Glomerular visceral epithelial cell (primary cell): ENCODE measurements at regions not wholly inside any gene's neighbourhood (a gene's known extent, or its start where the extent isn't known, plus 50 kb on each side); places are given as distances from the start of the nearest gene placed in this dataset.
A peak's percentile ranks its signal among the peaks of the same experiment; 100 is the strongest.

ENCODE experiments used
- DNase-seq: peaks from one replicate; pipeline ENCODE4 v3.0.0-alpha.2; 2016; ENCODE audit errors: extremely low spot score

DNA sequence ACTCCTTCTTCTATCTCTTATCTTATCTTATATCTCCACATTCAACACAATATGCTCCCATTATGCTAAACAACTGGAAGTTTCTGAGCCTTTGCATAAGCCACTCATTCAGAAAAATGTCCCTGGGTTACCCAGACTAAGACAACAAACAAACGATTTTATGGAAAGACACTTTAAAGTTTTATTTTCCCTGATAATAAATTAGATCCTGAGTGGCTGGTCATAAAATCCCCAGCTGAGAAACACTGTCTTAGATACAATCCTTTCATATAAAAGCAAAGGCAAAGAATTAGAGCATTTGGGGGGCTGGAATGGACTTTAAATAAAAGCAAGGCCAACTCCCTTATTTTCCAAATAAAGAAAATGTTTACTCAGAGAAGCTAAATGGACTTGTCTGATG lies 322.3 kb downstream of the GBE1 start:
- no peak for DNase-seq

DNA sequence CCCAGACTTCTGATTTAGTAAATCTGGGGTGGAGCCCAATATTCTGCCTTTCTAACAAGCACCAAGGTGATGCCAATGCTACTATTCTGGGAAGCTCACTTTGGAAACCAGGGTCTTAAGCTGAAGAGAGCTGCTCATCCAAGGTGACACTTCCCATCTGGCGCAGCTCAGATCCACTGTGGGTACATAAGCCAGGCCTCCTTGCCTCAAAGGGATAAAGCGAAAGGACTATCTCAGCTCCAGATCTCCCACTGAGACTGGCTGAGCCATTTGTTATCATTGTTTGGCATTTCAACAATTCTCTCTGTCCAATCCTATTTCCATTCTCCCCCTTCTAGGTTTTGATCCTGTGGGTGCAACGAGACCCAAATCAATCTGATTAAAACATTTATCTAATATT lies 323.8 kb downstream of the GBE1 start:
- DNase-seq: no peak

DNA sequence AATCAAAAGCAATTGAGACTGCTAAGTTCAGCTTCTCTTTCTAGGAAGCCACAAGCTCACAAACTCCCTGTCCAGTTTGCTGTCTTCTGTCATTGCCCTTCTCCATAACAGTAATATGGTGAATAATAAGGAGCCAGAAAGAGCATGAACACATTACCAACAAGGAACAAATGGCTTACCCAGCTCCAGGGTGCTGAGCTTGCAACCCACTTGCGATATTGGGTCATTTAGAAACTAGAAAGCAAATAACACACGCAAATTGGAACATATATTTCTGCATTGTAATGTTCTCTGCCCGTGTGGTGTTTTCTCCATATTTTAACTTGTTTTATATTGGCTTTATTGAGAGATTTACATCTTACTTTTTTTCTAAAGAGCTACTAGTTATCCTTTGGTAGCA lies 325.3 kb downstream of the GBE1 start:
- no peak for DNase-seq

DNA sequence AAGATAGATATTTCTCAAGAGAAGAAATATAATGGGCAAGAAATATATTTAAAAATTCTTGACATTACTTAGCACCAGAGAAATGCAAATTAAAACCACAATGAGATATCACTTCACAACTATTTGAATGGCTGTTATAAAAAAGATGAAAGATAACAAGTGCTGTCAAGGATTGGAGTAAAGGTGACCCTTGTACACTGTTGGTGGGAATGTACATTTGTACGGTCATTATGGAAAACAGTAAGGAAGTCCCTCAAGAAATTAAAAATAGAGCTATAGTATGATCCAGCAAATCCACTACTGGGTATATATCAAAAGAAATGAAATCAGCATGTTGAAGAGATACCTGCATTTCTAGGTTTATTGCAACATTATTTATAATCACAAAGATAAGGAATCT lies 326.4 kb downstream of the GBE1 start:
- no peak for DNase-seq

DNA sequence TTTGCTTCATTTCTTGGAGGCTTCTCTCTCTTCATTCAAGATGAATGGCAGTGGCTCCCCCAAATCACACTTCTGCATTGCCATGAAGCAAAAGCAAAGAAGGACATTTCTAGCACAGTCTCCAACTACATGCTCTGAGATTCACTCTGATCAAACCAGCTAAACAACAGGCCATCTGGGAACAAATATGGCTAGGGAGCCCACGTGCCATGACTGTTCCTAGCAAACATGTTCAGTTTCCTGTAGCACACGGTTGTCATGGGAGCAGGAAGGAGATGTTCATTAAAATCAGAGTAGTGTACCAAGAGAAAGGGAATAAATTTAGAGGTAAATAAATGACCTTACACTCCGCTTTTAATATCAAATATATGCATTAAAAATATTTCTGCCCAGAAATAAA lies 327.3 kb downstream of the GBE1 start:
- DNase-seq: no peak

DNA sequence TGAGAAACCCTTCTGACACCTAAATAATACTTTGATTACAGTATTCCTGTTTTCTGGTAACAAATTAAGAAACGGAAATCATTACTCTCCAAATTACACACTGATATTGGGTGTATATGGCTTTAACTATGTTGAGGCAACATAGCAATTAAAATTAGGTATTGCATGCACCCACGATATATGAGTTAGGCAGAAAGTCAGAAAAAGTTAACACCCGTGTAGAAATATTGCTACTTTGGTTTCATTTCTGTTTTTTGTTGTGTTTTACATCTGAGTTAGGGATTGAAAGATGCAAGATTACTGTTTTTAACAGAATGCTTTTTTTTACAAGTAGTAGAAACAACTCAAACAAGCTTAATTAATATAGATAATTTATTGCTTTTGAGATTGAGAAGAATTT lies 327.8 kb downstream of the GBE1 start:
- DNase-seq: no peak

DNA sequence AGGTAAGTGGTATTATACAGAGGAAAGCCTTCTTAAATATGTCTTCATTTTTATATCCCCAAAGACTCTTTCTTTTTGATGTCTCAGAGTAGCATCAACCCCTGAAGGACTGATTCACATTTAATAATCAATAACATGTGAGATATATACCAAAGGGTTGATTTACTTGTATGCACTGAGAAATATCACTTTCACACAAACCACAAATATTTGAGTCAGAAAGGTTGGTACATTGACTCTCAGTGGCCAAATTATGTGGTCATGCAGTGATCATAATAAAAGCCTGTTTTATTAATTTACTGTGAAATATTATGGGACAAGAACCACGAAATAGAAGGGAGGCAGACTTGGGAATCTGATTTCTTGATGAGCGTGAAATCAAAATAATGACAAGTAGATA lies 329.0 kb downstream of the GBE1 start:
- no peak for DNase-seq

DNA sequence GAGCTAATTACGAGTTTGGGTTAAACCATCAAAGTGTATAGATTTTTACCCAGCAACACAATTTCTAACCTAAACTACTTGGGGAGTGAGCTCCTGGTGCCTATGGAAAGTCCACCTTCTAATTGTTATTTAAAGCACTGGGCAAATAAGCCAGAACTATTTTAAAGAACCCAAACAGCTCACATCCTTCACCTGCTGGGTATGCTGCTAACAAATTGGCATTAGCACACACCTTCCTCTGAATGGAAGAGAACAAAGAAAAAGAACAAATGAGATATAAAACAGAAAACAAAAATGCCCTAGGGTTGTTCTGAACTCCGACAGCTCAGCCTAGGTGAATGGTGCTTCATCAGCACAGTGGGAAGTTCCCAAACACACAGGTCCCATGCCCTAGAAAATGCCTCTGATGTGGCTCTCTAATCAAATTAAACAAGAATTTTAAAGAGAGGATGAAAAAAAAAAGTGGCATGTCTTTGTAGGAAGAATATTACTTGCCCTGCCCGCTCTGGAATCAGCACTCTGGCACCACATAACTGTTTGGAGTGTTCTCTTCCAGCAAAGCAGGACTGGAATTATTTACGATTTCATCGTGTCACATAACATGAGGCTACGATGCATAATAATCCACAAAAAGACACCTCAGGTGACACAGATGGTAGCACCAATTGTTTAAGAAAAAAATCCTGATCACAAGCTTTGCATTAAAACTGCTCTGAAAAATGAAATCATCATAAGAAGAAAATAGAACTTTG lies 334.4 kb downstream of the GBE1 start:
- DNase-seq: no peak

DNA sequence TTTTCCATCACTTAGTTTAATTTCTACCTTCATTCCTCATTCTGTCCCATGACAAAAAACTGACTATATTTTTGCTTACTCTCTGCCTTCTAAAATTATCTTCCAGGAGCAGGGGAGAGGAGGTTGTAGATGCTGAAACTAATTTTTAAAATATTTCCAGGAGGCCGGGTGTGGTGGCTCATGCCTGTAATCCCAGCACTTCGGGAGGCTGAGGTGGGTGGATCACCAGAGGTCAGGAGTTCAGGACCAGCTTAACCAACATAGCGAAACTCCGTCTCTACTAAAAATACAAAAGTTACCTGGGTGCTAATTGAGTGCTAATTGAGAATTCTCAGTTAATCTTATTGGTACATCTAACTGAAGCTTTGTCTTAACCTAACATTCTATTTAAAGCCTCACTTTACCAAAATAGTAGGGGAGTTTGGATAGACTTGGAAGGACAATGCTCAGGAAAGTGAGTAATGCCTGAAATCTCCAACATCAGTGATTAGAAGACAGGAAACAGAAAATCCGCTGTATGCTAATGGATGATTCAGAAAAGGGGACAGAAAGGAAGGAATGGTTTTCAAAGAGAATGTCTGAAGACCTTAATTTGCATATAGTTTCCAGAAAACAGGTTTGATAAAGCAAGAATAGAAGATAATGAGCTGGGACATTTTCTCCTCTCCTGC lies 336.1 kb downstream of the GBE1 start:
- DNase-seq: no peak

DNA sequence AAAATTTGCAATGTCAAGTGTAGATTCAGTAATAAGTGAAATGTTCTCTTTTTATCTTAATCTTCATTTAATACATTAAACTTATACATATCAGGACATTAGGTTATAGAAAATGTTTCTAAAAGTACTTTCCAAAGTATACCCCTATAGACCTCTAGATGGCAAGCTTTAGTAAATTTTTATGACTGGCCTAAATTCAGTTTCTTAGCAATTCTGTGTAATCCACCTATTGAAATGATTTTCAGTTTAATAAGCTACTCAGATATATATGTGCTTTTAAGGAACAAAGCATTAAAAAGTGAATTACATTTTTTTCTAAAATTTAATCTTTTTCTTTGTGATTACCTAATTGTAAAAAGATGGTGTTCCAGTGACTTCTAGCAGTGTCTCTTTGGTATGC lies 342.2 kb downstream of the GBE1 start:
- peak; percentile 3 for DNase-seq

DNA sequence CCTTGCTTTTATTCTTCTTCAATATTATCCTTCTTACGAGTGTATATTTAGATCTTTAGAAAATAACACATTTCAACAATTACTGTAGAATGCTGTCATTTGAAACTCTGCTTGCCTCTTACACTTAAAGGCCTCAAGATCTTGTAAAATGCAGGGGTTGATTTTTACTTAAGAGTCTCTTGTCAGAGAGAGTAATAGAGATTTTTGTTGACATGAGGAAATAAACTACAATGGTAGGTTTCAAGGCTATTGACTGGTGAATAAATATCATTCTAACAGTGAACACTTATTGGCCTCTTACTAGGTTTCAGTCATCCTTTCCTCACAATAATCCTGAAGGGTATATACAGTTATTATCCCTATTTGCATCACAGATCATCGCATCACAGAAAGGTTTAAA lies 344.6 kb downstream of the GBE1 start:
- no peak for DNase-seq

DNA sequence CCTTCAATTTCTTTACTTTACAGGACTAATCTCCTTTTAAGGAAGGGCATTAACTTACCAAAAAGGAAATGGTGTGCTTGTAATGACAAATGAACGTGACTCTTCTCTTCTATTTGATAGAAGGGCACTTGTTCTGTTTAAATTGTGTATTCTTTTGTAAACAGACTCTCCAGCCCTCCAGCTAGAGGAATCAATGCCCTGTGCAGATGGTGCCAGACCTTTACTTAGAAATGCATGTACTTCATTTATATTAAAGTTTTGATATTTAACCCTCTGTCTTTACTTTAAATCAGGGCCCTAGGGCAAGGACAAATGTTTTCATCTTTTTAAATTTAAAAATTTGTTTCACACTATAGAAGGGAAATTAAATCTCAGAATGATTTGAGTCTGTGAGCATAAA lies 355.1 kb downstream of the GBE1 start:
- DNase-seq: no peak

DNA sequence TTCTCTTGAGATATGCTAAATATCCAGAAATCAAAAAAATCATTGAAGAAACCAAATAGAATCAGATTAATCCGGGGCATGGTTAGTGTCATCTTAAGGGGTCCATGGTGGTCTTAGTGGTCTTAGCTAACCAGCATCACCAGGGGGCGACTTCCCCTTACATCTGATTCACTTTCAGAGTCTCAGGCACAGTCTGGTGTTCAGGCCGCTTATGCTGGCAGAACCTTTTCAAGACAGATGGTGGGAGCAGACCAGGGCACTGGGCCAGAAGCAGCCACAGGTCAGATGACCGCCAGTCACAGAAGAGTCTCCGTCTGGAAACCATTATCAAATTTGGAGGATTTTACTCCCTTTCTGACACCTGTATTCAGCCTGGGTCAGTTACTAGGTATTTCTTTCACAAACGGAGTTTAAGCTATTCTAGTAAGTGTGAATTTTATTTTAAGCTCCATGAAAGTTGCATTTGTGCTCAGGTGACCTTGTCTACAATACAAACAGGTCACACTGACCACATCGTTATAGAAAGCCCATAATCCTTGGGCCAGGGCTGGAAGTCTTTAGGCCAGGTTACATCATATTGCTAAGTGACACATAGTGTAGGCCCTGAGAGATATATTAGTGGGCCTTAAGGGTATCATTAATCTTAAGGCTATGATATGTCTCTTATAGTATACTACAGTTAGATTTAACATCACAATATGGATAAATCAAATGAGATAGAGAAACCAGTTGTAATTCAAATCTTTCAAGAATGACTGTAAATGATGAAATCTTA lies 365.5 kb downstream of the GBE1 start:
- no peak for DNase-seq

DNA sequence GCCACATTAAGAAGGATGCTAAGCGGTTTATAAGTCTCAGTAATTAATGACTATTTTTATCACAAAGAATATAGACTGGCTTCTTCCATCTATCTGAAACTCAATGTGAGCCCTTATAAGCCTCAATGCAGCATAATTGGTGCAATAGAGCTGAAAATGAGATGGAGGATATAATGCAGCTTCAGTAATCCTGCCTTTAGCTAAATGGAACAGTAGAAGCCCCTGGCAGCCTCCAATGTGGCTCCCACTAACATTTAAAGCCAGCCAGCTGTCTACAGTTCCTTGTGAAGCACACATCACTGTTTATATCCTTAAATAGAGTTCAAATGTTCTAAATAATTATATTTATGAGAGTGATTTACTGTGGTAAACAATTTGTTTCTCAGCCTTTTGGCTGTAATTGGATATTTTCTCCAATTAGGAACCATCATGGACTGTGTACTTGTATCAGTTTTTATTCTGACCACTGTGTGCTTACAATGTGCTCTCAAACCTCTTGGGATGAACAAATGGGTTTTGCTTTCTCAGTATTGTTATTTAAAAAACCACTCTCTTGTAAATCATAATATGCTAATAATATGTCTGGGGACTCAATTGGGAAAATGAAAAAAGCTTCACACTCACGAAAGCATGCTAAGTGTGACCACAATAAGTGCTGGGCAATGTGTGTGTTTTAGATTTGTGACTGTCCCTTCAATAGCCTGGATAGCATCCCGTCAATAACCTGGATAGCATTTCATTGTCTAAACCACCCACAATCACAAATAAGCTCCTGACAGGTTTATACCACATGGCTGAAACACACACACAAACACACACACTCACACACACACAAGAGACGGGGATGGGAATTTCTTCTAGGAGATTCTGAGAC lies 366.6 kb downstream of the GBE1 start:
- no peak for DNase-seq

DNA sequence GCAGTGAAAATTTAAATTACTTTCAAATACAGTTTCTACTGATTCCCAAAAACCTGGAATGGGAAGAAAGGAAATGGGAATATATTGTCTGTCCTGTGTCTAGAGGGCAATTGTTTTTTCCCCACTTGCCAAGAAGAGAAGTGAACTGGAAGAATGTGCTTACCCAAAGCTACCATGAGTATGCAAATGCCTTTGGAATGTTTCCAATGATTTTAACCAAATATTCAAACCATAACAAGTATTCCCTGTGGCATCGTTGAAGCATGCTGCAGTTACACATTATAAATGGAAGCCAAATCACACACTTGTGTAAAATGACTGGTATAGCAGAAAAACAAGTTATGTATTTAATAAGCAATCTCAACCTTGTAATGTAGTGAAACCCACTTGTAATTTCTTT lies 368.2 kb downstream of the GBE1 start:
- no peak for DNase-seq

DNA sequence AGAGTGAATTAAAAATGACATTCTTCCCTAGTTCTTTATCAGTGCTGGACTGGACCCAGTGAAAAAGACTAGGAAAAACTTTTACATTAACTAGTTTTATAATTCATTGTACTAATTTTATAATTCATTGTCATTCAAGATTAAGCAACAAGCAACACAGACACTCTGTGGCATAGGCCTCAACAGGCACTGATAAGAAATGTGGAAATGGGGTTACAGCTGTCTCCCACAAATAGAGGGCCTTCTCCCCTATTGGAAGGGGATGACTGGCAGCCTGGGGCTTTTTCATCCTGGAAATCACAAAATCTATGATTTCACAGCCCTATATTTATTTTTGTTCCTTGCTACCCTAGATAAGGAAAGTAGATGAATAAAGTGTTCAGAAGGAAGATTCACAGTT lies 370.6 kb downstream of the GBE1 start:
- DNase-seq: no peak

DNA sequence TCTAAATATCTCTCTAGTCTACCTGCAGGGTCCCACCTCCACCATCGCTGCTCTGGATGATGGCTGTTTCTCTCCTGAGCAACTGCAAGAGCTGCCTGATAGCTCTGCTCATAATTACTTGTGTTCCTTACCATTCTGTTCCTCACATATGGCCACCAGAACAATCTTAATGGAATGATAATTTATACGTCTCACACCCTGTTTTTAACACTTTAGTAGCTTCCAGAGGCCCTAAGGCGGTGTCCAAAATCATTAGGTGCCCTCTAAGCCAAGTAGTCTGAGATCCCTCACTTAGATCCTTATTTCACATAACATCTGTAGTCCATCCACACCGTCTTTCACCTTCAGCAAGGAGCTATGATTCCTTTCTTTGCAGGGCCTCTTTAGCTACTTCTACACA lies 373.3 kb downstream of the GBE1 start:
- no peak for DNase-seq

DNA sequence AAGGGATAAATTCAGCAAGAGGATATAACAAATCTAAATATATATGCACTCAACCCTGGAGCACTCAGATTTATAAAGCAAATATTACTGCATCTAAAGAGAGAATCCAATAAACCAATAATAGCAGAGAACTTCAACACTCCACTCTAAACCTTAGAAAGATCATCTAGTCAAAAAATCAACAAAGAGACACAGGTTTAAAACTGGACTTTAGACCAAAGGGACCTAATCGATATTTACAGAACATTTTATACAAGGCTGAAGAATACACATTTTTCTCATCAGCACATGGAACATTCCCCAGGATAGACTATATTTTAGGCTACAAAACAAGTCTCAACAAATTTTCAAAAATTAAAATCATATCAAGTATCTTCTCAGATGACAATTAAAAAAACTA lies 379.0 kb downstream of the GBE1 start:
- DNase-seq: no peak

DNA sequence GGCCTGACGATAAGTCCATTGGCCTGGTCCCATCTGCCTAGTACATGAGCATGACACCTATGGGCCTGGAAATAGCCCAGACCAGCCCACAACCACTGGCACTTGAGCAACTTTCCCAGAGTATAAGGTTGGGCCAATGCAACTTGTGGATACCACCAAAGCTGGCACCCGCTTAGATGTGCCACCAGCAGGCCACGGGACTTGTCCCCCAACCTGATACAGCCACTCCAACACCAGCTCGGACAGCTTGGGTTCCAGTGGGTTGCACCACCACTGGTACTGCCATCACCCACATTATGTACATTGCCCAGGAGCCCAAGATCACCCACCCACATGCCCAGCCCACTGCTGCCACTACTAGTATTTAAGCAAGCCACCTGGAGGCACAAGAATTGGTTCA lies 381.2 kb downstream of the GBE1 start:
- no peak for DNase-seq

DNA sequence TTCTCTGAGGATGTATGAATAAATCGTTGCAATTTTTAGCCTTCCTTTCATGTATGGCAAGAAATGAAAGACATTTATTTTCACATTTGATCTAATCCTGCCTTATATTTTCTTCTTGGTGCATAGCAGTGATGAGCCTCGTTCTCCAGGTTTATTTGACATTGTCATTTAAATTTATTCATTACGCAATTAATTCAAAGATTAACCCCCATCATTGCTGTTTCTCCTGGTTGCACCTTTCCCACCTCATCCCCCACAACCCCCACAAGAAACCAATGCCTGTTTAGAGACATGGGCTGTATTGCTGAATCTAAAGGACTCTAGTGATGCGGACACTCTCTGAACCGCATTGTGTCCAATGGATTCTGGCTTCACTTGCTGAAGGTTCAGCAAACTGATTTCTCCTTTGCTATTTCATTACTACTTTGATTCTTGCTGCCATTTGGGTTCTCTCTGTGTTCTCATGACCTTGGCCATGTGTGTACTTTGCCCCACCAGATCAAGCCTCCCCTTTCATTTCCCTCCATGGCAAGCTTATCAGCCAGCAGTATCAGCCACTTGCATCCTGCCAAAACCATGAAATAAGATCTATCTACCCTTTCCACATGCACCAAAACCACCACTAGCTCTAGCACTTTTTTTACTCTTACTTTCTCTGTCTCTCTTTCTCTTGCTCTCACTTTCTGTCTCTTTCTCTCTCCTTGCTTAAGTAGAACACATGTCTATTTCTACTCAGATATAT lies 382.7 kb downstream of the GBE1 start:
- DNase-seq: no peak

DNA sequence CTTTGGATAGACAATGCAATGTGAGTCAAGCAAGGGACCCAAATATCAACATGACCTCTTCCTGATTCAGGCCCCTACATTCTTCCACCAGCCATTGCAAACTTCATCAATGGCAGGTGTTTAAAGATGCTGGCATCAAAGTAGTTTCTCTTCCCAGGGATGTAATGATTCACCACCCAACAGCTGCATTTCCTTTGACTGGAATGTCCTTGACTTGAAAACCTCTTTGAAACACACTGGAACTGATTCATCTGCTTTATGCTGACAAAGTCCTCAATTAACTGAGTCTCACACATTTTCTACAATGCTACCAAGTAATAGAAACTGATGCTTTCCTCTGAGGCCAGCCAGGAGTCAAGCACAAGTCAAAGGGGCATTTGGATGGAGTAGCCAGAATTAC lies 385.5 kb downstream of the GBE1 start:
- no peak for DNase-seq
